Right lobe of liver (tissue), 4 donors: ENCODE measurements at regions not wholly inside any gene's neighbourhood (a gene's known extent, or its start where the extent isn't known, plus 50 kb on each side); places are given as distances from the start of the nearest gene placed in this dataset.

Experiments used
- POLR2A ChIP-seq: fragments of 450-650 bp; IDR thresholded peaks from one replicate; pipeline ENCODE4 v1.6.1; 2017; ENCODE audit warnings: antibody characterized with exemption, mild to moderate bottlenecking
- TF ChIP-seq, protein P1 (sequence below), 4 donors: fragments of 200-600 bp in 3 of 4; fragments of 450-650 bp in 1 of 4; IDR thresholded peaks; one replicate each; pipeline versions ENCODE4 v1.5.1 to v1.8.0; 2016 to 2022; ENCODE audit warnings: antibody characterized with exemption in 4 of 4, mild to moderate bottlenecking in 2 of 4
- donor health status: DM: no; HTN: no; CAD: no.
- donor health status: DM: no; HTN: no; CAD: no.
- donor health status: DM: no; HTN: yes; CAD: no.

- TF ChIP-seq, protein P1, sequence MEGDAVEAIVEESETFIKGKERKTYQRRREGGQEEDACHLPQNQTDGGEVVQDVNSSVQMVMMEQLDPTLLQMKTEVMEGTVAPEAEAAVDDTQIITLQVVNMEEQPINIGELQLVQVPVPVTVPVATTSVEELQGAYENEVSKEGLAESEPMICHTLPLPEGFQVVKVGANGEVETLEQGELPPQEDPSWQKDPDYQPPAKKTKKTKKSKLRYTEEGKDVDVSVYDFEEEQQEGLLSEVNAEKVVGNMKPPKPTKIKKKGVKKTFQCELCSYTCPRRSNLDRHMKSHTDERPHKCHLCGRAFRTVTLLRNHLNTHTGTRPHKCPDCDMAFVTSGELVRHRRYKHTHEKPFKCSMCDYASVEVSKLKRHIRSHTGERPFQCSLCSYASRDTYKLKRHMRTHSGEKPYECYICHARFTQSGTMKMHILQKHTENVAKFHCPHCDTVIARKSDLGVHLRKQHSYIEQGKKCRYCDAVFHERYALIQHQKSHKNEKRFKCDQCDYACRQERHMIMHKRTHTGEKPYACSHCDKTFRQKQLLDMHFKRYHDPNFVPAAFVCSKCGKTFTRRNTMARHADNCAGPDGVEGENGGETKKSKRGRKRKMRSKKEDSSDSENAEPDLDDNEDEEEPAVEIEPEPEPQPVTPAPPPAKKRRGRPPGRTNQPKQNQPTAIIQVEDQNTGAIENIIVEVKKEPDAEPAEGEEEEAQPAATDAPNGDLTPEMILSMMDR (IDR thresholded peaks at IDR 0.05): no peak
- no peak for TF ChIP-seq POLR2A
Measured at GRCh38 chr14:98961191-98961590, 310.8 kb downstream of the BCL11B start.
